ENCODE measurements at regions not wholly inside any gene's neighbourhood (a gene's known extent, or its start where the extent isn't known, plus 50 kb on each side); places are given as distances from the start of the nearest gene placed in this dataset.

DNA sequence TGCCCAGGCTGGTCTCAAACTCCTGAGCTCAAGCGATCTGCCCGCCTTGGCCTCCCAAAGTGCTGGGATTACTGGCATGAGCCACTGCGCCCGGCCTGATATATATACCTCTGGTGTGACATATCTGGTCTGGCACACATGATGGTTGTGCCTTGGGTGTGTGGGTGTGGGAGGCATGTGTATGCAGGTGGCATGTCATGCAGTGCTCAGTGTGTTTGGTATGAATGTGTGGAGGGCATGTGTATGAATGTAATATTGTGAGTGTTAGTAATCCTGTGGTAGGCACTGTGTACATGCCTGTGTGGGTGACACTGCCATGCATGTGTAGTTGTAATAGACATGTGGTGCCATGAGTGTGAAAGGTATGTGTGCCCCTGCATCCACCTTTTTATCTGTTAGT lies 179.3 kb upstream of the GOT2 start:
- POLR2A ChIA-PET = no interaction called here

More for the DNA sequence above, 179.3 kb upstream of the GOT2 start:
- ATAC-seq = peak; percentile 26; the same call in 2 of the 3 replicates
- H3K9ac ChIP-seq (ENCODE audit: control insufficient read depth, insufficient read depth, low read length) = no peak overlapping the region
- 64% methylated on average over 4 of the region's 4 CpGs for WGBS (ENCODE audit: insufficient coverage, insufficient replicate concordance, low lambda C conversion rate, missing lambda C conversion rate)
- no peaks in the 10 kb centered on the region for H3K36me3 ChIP-seq (ENCODE audit: control insufficient read depth in 2 of 2, insufficient read depth in 2 of 2, low read length in 1 of 2)
- no peak for TF ChIP-seq TARDBP (IDR thresholded peaks at IDR 0.05; ENCODE audit: borderline replicate concordance)
- TF ChIP-seq ATF3 (IDR thresholded peaks at IDR 0.05; ENCODE audit: borderline replicate concordance, extremely low read depth, low read depth, low read length) = no peak
- TF ChIP-seq SMARCA5 (IDR thresholded peaks at IDR 0.05) = no peak
- TF ChIP-seq PBX3 (IDR thresholded peaks at IDR 0.05; ENCODE audit: insufficient replicate concordance, low read depth, low read length) = no peak
- TF ChIP-seq GABPA (IDR thresholded peaks at IDR 0.05; ENCODE audit: low read depth) = no peak
- TF ChIP-seq DPF2 (IDR thresholded peaks at IDR 0.05) = no peak
- TF ChIP-seq ELK1 (IDR thresholded peaks at IDR 0.05; ENCODE audit: low read depth, low read length) = no peak
- no peak for TF ChIP-seq ZSCAN29 (IDR thresholded peaks at IDR 0.05)
- TF ChIP-seq CHD2 (IDR thresholded peaks at IDR 0.05; ENCODE audit: borderline replicate concordance, low read depth, low read length) = no peak
- no peak for TF ChIP-seq HDGF (IDR thresholded peaks at IDR 0.05)
- TF ChIP-seq ZNF207 (IDR thresholded peaks at IDR 0.05; ENCODE audit: borderline replicate concordance) = no peak
- no peak for TF ChIP-seq BMI1 (IDR thresholded peaks at IDR 0.05; ENCODE audit: borderline replicate concordance)
- no peak for TF ChIP-seq YBX1 (IDR thresholded peaks at IDR 0.05)
- no peak for TF ChIP-seq STAT3 (IDR thresholded peaks at IDR 0.05; ENCODE audit: low read depth, low read length)
- in situ Hi-C loops (cut with MboI) = no loop called here
- no peak for DNase-seq (ENCODE audit: low read depth, low spot score)
- H3K4me3 ChIP-seq = no peak overlapping the region
- H3K27me3 ChIP-seq (replicated peaks in 1 of 2; ENCODE audit: control insufficient read depth in 2 of 2, insufficient read depth in 2 of 2, low read length in 1 of 2) = no peaks in the 10 kb centered on the region
- ChIA-PET RAD21 (ENCODE audit: unreplicated experiment) (interaction anchor here (0.7 to 0.9 kb wide), 3 partner anchors 8 to 59 kb away, joined by 3 to 5 read pairs (median 3); no protein-coding TSS in a partner anchor), SMC1A (ENCODE audit: uncharacterized antibody, unreplicated experiment) (interaction anchor here (1.1 kb wide), 1 partner anchor 14 kb away, joined by 3 read pairs; no protein-coding TSS in a partner anchor), CTCF (no interaction called here)
- no TSS peak for BruUV-seq (replicated peaks)
- no peak overlapping the region for H3K27ac ChIP-seq (ENCODE audit: control insufficient read depth, insufficient read depth)
- no peaks in the 10 kb centered on the region for H3K9me3 ChIP-seq (replicated peaks; ENCODE audit: control insufficient read depth, insufficient read depth, low read length)
- intact Hi-C loops (cut with micrococcal nuclease; ENCODE audit: unreplicated experiment) = no loop called here
- no peaks in the 10 kb centered on the region for H4K20me1 ChIP-seq (ENCODE audit: control insufficient read depth, insufficient read depth)
- no peak for FAIRE-seq
- H3K4me2 ChIP-seq (ENCODE audit: control insufficient read depth, insufficient read depth) = no peak overlapping the region
- no peak overlapping the region for H2AFZ ChIP-seq (ENCODE audit: control insufficient read depth, low read depth, low read length)
- no peaks in the 10 kb centered on the region for H3K79me2 ChIP-seq (ENCODE audit: control insufficient read depth, insufficient read depth, low read length)
- no peaks in the 10 kb centered on the region for H3K4me1 ChIP-seq (ENCODE audit: control insufficient read depth, insufficient read depth, low read length)
